T-helper 2 cell (primary cell): ENCODE measurements at regions not wholly inside any gene's neighbourhood (a gene's known extent, or its start where the extent isn't known, plus 50 kb on each side); places are given as distances from the start of the nearest gene placed in this dataset.
"Not testable (repeated sequence)": the region's sequence is repeated elsewhere in the genome, so short reads cannot be mapped to it uniquely, and the experiment has no call there.

Experiments
- DNase-seq, 5 experiments: peaks; one replicate each; pipeline versions ENCODE4 v3.0.0 to v3.0.0-alpha.2; 2012 to 2022

DNA sequence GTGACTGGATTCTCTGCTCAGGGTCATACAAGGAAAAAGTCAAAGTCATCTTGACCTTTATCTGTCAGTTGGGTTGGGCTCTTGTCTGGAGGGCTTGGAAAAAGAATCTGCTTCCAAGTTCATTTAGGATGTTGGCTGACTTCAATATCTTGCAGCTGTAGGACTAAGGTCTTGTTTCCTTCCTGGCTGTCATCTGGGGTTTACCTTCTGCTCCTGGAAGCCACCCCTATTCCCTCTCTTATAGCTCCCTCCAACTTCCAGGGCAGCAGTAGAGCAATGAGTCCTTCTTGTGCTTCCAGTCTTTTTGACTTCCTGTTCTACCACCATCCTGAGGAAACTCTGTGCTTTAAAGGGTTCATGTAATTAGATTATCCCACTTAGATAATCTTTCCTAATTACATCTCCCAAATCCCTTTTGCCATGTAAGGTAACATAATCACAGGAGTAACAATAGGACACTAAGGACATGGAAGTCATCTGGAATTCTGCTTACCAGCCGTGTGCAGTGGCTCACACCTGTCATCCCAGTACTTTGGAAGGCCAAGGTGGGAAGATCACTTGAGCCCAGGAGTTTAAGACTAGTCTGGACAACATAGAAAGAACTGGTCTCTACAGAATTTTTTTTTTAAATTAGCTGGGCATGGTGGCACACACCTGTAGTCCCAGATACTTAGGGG, 170.7 kb upstream of the KITLG start:
- no peak for DNase-seq

DNA sequence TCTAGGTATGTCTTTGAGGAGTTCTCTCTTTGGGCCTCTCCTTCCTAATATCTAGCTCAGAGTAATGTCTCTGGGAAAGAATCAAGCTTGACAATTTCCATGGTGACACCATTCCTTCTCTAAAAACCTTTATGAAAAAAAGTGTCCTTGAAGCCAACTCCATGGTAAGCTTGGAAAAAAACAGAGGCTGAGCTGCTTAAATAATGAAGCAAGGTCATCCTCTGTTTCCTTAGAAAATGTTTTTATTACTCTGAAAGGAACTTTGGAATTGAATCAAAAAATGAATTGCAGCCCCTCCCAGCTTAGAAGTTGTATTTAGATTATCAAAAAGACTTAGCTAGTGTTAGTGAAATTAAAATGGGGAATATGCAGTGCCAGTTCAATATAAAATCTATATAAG, 166.1 kb upstream of the KITLG start:
- no peak for DNase-seq

GRCh38 chr12:88743946-88744685, 163.8 kb upstream of the KITLG start:
- no peak for DNase-seq

GRCh38 chr12:88737838-88738472, 157.7 kb upstream of the KITLG start:
- DNase-seq: no peak

DNA sequence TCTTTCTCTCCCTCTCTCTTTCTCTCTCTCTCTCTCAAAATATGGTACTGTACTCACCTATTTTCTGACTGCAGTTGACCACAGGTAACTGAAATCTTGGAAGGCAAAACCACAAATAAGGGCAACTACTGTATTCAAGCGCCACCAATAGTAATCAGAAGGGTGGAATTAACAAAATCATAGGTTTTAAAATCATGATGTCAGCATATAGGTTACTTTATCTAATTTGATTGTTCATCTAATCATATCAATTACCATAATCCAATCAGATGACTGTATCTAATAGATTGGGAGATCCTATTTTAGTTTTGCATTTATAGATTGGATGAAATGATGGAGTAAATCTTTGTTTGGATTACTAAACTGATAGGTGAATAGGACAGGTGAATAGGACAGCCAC, 155.8 kb upstream of the KITLG start:
- DNase-seq: no peak

GRCh38 chr12:88733008-88733407, 152.7 kb upstream of the KITLG start:
- DNase-seq: no peak

DNA sequence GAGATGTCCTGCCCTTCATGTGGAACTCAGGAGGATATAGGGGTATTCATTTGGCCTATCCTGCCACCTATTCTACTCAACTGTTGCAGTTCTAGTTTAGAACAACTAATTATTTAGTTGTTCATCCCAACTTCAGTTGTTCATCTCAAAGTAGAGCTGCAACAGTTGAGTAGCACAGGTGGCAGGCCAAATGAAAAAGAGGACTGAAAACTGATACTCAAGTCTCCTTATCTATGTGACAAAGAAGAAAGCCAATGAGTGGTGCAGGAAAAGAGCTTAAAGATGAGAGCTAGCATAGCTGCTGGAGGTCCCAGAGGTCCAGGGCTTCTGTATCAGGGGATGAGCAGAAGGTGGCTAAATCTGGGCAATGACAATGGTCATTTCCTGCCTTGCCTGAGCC, 148.9 kb upstream of the KITLG start:
- no peak for DNase-seq

GRCh38 chr12:88726806-88727720, 146.8 kb upstream of the KITLG start:
- no peak for DNase-seq

GRCh38 chr12:88725592-88726143, 145.4 kb upstream of the KITLG start:
- DNase-seq: no peak

DNA sequence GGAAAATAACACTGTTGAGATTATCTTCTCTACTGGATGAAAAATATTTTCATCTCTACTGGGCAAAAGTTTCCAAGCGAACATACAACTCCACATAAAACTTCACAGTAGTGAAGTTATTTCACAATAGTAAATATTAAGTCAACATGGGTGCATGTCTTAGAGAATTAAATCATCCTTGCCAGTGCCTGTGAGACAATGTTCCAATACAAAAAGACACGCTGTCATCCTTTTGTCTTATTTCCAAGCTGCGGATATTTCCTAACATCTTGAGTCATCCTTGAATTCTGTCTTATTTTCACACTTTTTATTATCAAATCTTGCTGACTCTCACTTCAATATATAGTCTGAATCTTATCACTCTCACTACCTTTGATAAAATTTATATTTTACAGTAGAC, 142.9 kb upstream of the KITLG start:
- DNase-seq: no peak

- DNase-seq: no peak
These were observed 140.7 kb upstream of the KITLG start for GRCh38 chr12:88720785-88721650.

- DNase-seq: no peak
These were observed 140.0 kb upstream of the KITLG start for GRCh38 chr12:88720231-88720630.

GRCh38 chr12:88717188-88717587, 136.9 kb upstream of the KITLG start:
- DNase-seq: no peak

GRCh38 chr12:88716240-88716639, 136.0 kb upstream of the KITLG start:
- no peak for DNase-seq

GRCh38 chr12:88715673-88716072, 135.4 kb upstream of the KITLG start:
- DNase-seq: no peak

DNA sequence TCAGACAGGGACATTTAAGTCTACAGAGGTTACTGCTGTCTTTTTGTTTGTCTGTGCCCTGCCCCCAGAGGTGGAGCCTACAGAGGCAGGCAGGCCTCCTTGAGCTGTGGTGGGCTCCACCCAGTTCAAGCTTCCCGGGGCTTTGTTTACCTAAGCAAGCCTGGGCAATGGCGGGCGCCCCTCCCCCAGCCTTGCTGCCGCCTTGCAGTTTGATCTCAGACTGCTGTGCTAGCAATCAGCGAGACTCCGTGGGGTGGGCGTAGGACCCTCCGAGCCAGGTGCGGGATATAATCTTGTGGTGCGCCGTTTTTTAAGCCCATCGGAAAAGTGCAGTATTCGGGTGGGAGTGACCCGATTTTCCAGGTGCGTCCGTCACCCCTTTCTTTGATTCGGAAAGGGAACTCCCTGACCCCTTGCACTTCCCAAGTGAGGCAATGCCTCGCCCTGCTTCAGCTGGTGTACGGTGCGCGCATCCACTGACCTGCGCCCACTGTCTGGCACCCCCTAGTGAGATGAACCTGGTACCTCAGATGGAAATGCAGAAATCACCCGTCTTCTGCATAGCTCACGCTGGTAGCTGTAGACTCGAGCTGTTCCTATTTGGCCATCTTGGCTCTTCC, 134.1 kb upstream of the KITLG start:
- DNase-seq: not testable (repeated sequence)

- no peak for DNase-seq
These were observed 127.5 kb upstream of the KITLG start for GRCh38 chr12:88707800-88708199.

GRCh38 chr12:88706286-88706685, 126.0 kb upstream of the KITLG start:
- no peak for DNase-seq

GRCh38 chr12:88703790-88704189, 123.5 kb upstream of the KITLG start:
- no peak for DNase-seq

DNA sequence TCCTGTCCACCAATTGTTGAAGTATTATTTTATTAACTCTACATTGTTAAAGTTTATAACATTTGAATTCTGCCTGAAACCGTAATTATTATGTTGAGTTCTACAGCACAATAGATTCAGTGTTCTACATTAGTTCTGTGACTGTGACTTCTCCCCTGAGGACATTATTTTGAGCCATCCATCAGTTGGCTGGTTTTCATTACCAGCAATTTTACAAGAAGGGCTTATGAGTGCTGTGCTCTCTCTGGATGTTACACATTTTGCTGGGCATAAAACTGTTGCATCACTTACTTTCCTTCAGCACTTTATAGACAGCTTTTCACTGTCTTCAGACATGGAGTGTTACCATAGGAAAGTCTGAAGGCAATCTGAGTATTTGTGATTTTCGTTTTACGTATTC, 118.2 kb upstream of the KITLG start:
- DNase-seq: no peak

- DNase-seq: no peak
These were observed 113.7 kb upstream of the KITLG start for GRCh38 chr12:88693837-88694445.
